Activated CD4-positive, alpha-beta T cell treated with anti-CD3 and anti-CD28 coated beads, Interleukin-2, amount 50 U/mL, for 1 hour (primary cell): ENCODE measurements at regions not wholly inside any gene's neighbourhood (a gene's known extent, or its start where the extent isn't known, plus 50 kb on each side); places are given as distances from the start of the nearest gene placed in this dataset.
"Not testable (repeated sequence)": the region's sequence is repeated elsewhere in the genome, so short reads cannot be mapped to it uniquely, and the experiment has no call there.

Experiments
- DNase-seq: peaks from one replicate; pipeline ENCODE4 v3.0.0-alpha.2; 2020

DNA sequence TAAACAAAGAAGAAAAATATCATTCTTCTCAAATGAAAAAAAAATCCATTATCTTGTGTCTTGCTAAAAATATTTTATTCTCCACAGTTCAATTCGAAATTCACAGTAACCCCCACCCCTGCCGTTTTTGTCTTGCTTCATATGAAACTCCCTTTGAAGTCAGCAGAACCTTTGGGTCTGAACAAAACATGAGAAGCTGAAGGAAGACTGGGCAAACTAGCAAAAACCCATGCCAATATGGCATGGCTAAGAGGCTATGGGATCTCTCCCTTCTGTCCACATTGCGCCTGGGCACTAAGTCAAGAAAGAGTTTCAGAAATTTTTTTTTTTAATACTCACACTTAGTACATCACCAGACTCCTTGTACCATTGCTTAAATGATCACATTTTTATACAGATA is 136.0 kb upstream of the SMIM31 start:
- DNase-seq = no peak

DNA sequence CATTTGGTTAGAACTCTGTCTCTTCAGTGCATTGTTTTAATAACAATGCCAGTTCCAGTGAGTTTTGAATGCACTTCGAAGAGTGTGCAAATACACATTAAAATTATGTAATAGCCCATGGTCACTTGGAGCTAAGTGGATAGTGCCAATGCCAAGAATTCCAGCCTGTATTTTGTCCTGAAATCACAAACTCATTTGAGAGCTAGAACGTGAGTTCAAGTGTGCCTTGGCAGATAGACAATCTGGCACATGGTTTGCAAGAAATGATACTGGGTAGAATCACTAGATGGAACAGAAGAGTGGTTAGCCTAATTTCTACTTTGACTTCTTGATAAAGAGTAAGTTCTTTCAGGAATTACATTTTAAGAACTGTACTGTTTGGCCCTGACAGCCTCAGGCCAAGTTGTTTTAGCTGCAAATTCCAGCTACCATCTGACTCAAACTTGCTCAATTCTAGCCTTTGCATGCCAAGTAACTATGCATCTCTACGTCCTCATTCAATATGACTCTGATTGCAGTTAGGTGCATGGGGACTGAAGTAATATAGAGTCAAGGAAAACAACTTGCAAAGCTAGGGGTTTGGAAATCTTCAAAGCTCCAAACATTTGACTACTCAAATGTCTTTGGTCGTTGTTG is 131.9 kb upstream of the SMIM31 start:
- no peak for DNase-seq

DNA sequence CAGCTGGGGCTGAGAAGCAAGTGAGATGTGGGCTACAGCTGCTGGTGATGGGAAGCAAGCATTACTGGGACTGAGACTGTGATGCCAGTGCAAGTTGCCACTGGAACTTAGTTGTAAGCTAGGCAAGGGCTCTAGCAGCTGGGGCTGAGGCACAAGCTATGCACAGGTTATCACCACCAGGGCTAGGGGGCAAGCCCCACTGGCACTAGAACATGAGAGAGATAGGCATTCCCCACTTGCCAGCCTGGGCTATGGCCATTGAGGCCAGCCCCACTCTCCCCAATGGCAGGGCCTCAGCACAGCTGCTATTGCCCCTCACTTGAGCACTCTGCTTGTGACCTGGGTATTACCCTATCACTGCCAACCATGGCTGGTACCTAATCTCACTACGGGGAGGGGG is 130.8 kb upstream of the SMIM31 start:
- no peak for DNase-seq

DNA sequence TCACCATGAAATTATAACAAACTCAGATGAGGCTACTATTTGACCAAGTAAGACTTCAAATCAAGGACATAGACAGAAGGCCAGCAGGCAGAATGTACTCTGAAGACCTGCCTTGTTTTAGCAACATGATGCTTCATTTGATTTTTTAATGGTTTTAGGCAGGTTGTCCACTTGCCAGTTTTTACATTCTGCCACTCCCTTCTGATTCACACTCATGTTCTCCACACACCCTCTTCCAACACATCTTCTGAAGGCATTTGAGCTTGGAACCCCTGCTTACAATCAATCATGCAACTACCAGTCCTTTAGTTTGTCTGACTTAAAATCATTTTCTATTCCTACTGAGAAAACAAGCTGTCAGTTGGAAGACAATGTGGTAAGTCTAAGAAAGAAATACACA is 114.9 kb upstream of the SMIM31 start:
- no peak for DNase-seq

DNA sequence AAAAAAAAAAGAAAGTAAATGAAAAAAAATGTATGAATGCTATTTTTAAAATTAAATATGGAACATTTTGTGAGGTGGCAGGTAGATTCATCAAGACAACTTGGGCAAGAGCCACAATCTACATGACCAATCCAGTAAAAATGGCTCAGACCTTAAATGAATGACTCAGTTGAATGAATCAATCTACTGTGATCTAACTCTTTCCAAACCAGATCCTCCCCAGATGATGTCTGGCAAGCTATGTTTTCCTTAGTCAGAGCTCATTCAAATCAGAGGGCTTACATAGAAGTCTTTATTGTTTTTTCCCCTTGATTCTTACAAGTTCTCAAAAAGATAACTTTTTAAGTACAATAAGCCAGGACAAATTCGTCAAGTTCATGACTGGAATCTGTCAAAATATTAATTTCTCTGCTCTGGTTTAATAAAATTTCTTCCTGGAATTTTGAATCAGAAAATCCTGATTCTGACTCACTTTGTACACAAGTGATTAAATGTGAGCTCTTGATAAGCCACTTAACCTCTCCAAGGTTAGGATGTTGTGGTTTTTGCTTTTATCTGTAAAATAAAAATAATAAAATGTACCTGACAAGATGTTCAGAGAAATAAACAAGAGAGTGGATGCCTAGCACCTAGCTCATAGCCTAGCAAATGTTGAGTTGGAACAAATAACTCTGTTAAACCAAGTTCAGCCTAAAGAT is 105.6 kb upstream of the SMIM31 start:
- DNase-seq = no peak

DNA sequence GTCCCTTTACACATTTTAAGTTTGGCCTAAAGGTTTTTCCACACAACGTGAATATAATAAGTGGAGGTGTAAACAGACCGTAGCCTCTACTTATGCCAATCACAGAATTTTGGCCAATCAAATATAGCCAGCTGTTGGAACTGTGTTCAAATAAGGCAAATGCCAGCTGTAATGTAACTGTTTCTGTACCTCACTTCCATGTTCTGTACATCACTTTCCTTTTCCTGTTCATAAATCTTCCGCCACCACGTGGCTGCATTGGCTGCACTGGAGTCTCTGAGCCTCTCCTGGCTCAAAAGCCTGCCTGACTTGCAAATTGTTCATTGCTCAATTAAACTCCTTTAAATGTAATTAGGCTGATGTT is 105.1 kb upstream of the SMIM31 start:
- DNase-seq = no peak

DNA sequence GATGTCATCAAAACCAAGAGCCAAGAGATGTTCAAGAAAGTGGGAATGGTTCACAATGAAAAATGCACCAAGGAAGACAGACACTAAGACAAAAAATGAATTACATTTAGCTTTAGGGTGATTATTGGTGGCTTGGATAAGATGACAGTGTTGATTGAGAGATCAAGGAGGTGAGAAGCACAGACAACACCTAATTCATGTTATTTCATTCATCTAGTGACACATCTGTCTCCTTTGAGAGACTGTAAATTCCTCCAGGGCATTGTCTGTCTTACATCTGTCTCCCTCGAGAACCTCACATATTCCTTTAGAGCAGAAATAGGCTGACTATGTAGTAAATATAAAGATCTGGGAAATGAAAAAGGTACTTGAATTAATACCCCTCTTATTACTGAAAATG is 94.2 kb upstream of the SMIM31 start:
- DNase-seq = no peak

DNA sequence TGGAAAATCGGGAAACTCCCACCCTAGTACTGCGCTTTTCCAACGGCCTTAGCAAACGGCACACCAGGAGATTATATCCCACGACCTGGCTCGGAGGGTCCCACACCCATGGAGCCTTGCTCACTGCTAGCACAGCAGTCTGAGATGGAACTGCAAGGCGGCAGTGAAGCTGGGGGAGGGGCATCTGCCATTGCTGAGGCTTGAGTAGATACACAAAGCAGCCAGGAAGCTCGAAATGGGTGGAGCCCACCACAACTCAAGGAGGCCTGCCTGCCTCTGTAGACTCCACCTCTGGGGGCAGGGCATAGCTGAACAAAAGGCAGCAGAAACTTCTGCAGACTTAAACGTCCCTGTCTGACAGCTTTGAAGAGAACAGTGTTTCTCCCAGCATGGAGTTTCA is 77.8 kb upstream of the SMIM31 start:
- not testable (repeated sequence) for DNase-seq

DNA sequence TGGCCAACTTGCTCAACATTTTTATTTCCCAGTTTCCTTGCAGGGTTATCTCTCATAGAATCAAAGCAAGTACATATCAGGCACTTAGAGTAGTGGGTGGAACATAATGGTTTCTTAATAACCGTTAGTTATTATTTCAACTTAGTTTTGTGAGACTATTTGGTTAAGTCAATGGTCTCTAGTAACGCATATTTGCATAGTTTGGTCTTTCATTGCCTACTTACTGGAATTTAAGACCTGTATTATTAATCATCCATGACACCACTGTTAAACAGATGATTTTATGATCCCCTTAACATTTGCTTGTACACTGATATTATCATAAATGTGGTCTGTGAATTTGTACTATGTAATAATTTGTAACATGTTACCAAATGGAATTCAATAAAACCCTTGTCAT is 70.9 kb upstream of the SMIM31 start:
- no peak for DNase-seq

DNA sequence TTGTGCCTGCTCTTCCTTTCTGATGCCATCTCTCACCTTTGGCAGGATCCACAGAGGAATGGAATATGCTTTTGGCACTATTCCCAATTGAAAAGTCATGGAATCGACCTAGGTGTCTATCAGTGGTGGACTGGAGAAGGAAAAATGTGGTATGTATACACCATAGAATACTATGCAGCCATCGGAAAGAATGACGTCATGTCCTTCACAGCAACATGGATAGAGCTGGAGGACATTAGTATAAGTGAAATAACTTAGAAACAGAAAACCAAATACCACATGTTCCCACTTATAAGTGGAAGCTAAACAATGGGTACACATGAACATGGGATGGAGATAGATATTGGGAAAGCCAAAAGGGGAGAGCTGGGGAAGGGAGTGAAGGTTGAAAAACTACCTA is 58.3 kb upstream of the SMIM31 start:
- DNase-seq = no peak

DNA sequence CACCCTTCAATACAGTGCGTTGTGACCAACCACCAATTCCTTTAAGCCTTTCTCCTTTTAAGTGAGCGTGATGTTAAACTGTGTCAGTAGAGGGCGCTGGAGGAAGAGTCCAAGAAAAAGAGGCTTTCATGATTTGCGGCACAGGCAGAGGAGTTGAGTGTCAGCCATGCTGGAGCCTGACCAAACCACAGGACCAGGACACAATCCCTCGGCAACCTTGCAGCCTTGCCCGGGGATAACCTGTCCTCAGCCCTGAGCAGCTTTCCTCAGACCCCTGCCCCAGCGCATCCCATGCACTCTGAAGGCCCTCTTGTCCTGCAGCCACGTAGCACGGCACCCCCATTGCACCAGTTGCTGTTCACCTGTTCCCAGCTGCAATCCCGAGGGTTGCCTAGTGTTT is 53.5 kb upstream of the SMIM31 start:
- no peak for DNase-seq

DNA sequence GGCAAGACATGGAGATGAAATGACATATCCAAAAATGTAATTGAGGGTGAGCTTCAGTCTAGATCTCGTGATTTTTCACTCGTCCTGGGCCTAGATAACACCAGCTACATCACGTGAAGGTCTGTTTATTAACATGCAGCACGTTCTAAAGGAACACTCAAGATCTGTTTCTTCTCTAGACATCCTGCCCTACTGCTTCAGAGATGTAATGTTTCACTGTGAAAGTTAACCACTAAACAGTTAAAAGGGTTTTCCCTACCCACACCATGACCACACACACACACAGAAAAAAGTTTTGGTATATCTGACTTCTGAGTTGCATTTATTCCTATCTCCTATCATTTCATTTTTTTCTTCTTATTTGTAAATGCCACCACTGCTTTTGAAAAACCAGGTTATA is 52.3 kb upstream of the SMIM31 start:
- no peak for DNase-seq
